Activated CD8-positive, alpha-beta T cell treated with anti-CD3 and anti-CD28 coated beads for 36 hours (primary cell): ENCODE measurements at regions not wholly inside any gene's neighbourhood (a gene's known extent, or its start where the extent isn't known, plus 50 kb on each side); places are given as distances from the start of the nearest gene placed in this dataset.

Experiments used
- ATAC-seq: fragments of 200-7000 bp; cut with Tn5 transposase; one replicate; pipeline ENCODE4 v1.10.0; 2021; ENCODE audit warnings: mild to moderate bottlenecking, moderate library complexity
- CTCF ChIA-PET: fragments of 350-600 bp; sonication (Branson Sonifier 250); formaldehyde crosslinking; loops from one replicate; lab custom pipeline; 2021; ENCODE audit warnings: antibody characterized with exemption; lab: Charles Lee
- POLR2A ChIA-PET: fragments of 350-600 bp; sonication (Branson Sonifier 250); formaldehyde crosslinking; loops from one replicate; lab custom pipeline; 2021; ENCODE audit warnings: antibody characterized with exemption; lab: Charles Lee
- DNase-seq: peaks from one replicate; pipeline ENCODE4 v3.0.0-alpha.2; 2020
- H3K27ac Mint-ChIP-seq: one replicate; pipeline ENCODE4 v1.8.0; 2021; ENCODE audit warnings: mild to moderate bottlenecking, mixed read lengths
- H3K27me3 Mint-ChIP-seq: one replicate; pipeline ENCODE4 v1.8.0; 2021; ENCODE audit warnings: mixed read lengths
- H3K36me3 Mint-ChIP-seq: one replicate; pipeline ENCODE4 v1.8.0; 2021; ENCODE audit warnings: low read depth, mixed read lengths
- H3K4me1 Mint-ChIP-seq: one replicate; pipeline ENCODE4 v1.8.0; 2021; ENCODE audit warnings: low read depth, mixed read lengths
- H3K4me3 Mint-ChIP-seq: one replicate; pipeline ENCODE4 v1.8.0; 2021; ENCODE audit warnings: mild to moderate bottlenecking, moderate library complexity, mixed read lengths
- H3K9me3 Mint-ChIP-seq: one replicate; pipeline ENCODE4 v1.8.0; 2021; ENCODE audit warnings: mixed read lengths
- intact Hi-C: fragments of 100-400 bp; cut with micrococcal nuclease; formaldehyde crosslinking; loops from one replicate; pipeline ENCODE4 v1.10.0; 2022
- TF ChIP-seq, protein P1 (sequence below): fragments of 200-600 bp; IDR thresholded peaks from one replicate; pipeline ENCODE4 v1.8.0; 2022; ENCODE audit warnings: antibody characterized with exemption, mild to moderate bottlenecking

DNA sequence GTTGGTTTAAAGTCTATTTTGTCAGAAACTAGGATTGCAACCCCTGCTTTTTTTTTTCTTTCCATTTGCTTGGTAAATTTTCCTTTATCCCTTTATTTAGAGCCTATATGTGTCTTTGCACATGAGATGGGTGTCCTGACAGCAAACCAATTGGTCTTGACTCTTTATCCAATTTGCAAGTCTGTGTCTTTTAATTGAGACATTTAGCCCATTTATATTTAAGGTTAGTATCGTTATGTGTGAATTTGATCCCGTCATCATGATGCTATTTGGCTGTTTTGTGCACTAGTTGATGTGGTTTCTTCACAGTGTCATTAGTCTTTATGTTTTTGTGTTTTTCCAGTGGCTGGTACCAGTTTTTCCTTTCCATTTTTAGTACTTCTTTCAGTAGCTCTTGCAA is 127.7 kb upstream of the ZNF267 start:
- Mint-ChIP-seq H3K4me3 (no peak overlapping the region), H3K27me3 (no peaks in the 10 kb centered on the region), H3K36me3 (peaks cover 95% of the 10 kb centered on the region), H3K9me3 (peaks cover 72% of the 10 kb centered on the region), H3K27ac (no peak overlapping the region), H3K4me1 (no peaks in the 10 kb centered on the region)
- ATAC-seq (no peak), DNase-seq (no peak)
- TF ChIP-seq, protein P1, sequence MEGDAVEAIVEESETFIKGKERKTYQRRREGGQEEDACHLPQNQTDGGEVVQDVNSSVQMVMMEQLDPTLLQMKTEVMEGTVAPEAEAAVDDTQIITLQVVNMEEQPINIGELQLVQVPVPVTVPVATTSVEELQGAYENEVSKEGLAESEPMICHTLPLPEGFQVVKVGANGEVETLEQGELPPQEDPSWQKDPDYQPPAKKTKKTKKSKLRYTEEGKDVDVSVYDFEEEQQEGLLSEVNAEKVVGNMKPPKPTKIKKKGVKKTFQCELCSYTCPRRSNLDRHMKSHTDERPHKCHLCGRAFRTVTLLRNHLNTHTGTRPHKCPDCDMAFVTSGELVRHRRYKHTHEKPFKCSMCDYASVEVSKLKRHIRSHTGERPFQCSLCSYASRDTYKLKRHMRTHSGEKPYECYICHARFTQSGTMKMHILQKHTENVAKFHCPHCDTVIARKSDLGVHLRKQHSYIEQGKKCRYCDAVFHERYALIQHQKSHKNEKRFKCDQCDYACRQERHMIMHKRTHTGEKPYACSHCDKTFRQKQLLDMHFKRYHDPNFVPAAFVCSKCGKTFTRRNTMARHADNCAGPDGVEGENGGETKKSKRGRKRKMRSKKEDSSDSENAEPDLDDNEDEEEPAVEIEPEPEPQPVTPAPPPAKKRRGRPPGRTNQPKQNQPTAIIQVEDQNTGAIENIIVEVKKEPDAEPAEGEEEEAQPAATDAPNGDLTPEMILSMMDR, result no peak
- POLR2A ChIA-PET, result no interaction called here
- CTCF ChIA-PET, result interaction anchor here (0.6 kb wide), 1 partner anchor 146 kb away, joined by 3 read pairs; no protein-coding TSS in a partner anchor
- intact Hi-C loops, result no loop called here

- TF ChIP-seq, protein P1, result no peak
- Mint-ChIP-seq H3K4me3 (no peak overlapping the region), H3K27ac (no peak overlapping the region), H3K4me1 (no peaks in the 10 kb centered on the region), H3K27me3 (no peaks in the 10 kb centered on the region), H3K9me3 (peaks cover 66% of the 10 kb centered on the region), H3K36me3 (peaks cover 87% of the 10 kb centered on the region)
- ATAC-seq (no peak), DNase-seq (no peak)
- intact Hi-C loops, result no loop called here
- CTCF ChIA-PET, result no interaction called here
- POLR2A ChIA-PET, result no interaction called here
These were observed 118.5 kb upstream of the ZNF267 start for GRCh38 chr16:31754998-31755615.

- intact Hi-C loops, result no loop called here
- CTCF ChIA-PET, result no interaction called here
- ATAC-seq, result no peak
- Mint-ChIP-seq H3K27ac (no peak overlapping the region), H3K4me1 (no peaks in the 10 kb centered on the region), H3K27me3 (no peaks in the 10 kb centered on the region), H3K4me3 (no peak overlapping the region), H3K9me3 (peaks cover 58% of the 10 kb centered on the region), H3K36me3 (peaks cover 44% of the 10 kb centered on the region)
- DNase-seq, result no peak
- POLR2A ChIA-PET, result no interaction called here
- TF ChIP-seq, protein P1, result no peak
These were observed 109.5 kb upstream of the ZNF267 start for GRCh38 chr16:31764103-31764502.

- ChIA-PET CTCF (no interaction called here), POLR2A (no interaction called here)
- H3K4me1 Mint-ChIP-seq, result no peaks in the 10 kb centered on the region
- H3K27me3 Mint-ChIP-seq, result no peaks in the 10 kb centered on the region
- intact Hi-C loops, result no loop called here
- H3K27ac Mint-ChIP-seq, result no peak overlapping the region
- TF ChIP-seq, protein P1, result no peak
- peaks cover 64% of the 10 kb centered on the region for H3K9me3 Mint-ChIP-seq
- ATAC-seq, result no peak
- H3K4me3 Mint-ChIP-seq, result no peak overlapping the region
- no peak for DNase-seq
- peaks cover 32% of the 10 kb centered on the region for H3K36me3 Mint-ChIP-seq
These were observed 106.3 kb upstream of the ZNF267 start for GRCh38 chr16:31767267-31767666.

- Mint-ChIP-seq H3K27me3 (no peaks in the 10 kb centered on the region), H3K4me1 (no peaks in the 10 kb centered on the region), H3K4me3 (no peak overlapping the region), H3K27ac (no peak overlapping the region), H3K9me3 (peaks cover 60% of the 10 kb centered on the region), H3K36me3 (peaks cover 18% of the 10 kb centered on the region)
- ChIA-PET POLR2A (no interaction called here), CTCF (no interaction called here)
- no peak for DNase-seq
- no peak for ATAC-seq
- intact Hi-C loops, result no loop called here
- TF ChIP-seq, protein P1, result no peak
These were observed 93.3 kb upstream of the ZNF267 start for GRCh38 chr16:31780342-31780741.
